OCI-LY7 (cell line): ENCODE measurements at regions not wholly inside any gene's neighbourhood (a gene's known extent, or its start where the extent isn't known, plus 50 kb on each side); places are given as distances from the start of the nearest gene placed in this dataset.

Experiments
- BruUV-seq: library from RNA; stranded (reverse); fragments of 400-500 nt; replicated peaks from 2 replicates; lab custom pipeline; 2021; lab: Mats Ljungman, UMichigan
- CTCF ChIA-PET: fragments of 300-600 bp; sonication (Branson Sonifier 250); formaldehyde crosslinking; loops from one replicate; lab custom pipeline; 2022; ENCODE audit warnings: antibody characterized with exemption; ENCODE audit not compliant: unreplicated experiment; lab: Charles Lee
- POLR2A ChIA-PET: fragments of 300-600 bp; sonication (Branson Sonifier 250); formaldehyde crosslinking; loops from one replicate; lab custom pipeline; 2022; ENCODE audit warnings: antibody characterized with exemption; lab: Charles Lee
- DNase-seq: peaks from one replicate; pipeline ENCODE4 v3.0.0-alpha.2; 2015; ENCODE audit warnings: low spot score
- H2AFZ ChIP-seq: fragments of 200-600 bp; sonication (generic), shearing (Covaris generic); 2 replicates; pipeline ENCODE4 v1.6.1; 2014; ENCODE audit warnings: mild to moderate bottlenecking, antibody characterized with exemption, low read length, moderate library complexity
- H3K27ac ChIP-seq: fragments of 200-600 bp; sonication (generic); 2 replicates; pipeline ENCODE4 v1.5.1; 2014; ENCODE audit warnings: mixed run types, low read depth, mild to moderate bottlenecking, moderate library complexity, low read length, inconsistent platforms; ENCODE audit not compliant: poor library complexity, severe bottlenecking
- H3K36me3 ChIP-seq: fragments of 200-600 bp; sonication (generic); 2 replicates; pipeline ENCODE4 v1.6.1; 2014; ENCODE audit warnings: mild to moderate bottlenecking, antibody characterized with exemption, low read length, moderate library complexity, mixed read lengths; ENCODE audit not compliant: insufficient read depth
- H3K4me1 ChIP-seq: fragments of 200-600 bp; sonication (generic); 2 replicates; pipeline ENCODE4 v1.5.1; 2014; ENCODE audit warnings: mild to moderate bottlenecking, low read length; ENCODE audit not compliant: insufficient read depth, poor library complexity, severe bottlenecking
- H3K4me2 ChIP-seq: fragments of 200-600 bp; sonication (generic); 2 replicates; pipeline ENCODE4 v1.6.1; 2014; ENCODE audit warnings: mild to moderate bottlenecking, low read length
- H3K4me3 ChIP-seq: fragments of 200-600 bp; sonication (generic); 2 replicates; pipeline ENCODE4 v1.5.1; 2014; ENCODE audit warnings: mild to moderate bottlenecking, low read depth, low read length; ENCODE audit not compliant: poor library complexity, severe bottlenecking
- H3K79me2 ChIP-seq: fragments of 200-600 bp; sonication (generic); 2 replicates; pipeline ENCODE4 v1.6.1; 2016; ENCODE audit warnings: low read depth, mild to moderate bottlenecking, low read length, moderate library complexity, mixed read lengths; ENCODE audit not compliant: insufficient read depth
- H3K9me2 ChIP-seq: fragments of 200-600 bp; sonication (generic); 2 replicates; pipeline ENCODE4 v1.6.1; 2016; ENCODE audit warnings: mild to moderate bottlenecking, low read length, mixed read lengths; ENCODE audit not compliant: insufficient read depth
- H3K9me3 ChIP-seq: fragments of 200-600 bp; sonication (generic); 2 replicates; pipeline ENCODE4 v1.6.1; 2014; ENCODE audit warnings: mild to moderate bottlenecking, mixed run types, low read length, mixed read lengths
- H4K20me1 ChIP-seq: fragments of 200-600 bp; sonication (generic); 2 replicates; pipeline ENCODE4 v1.6.1; 2014; ENCODE audit warnings: mild to moderate bottlenecking, antibody characterized with exemption, low read length, moderate library complexity, mixed read lengths; ENCODE audit not compliant: insufficient read depth
- EZH2phosphoT487 ChIP-seq: fragments of 200-600 bp; sonication (generic); IDR thresholded peaks from 2 replicates; pipeline ENCODE4 v1.6.1; 2018; ENCODE audit warnings: low read depth, borderline replicate concordance, mild to moderate bottlenecking, mixed run types, antibody characterized with exemption, low read length, moderate library complexity, mixed read lengths
- intact Hi-C: fragments of 100-400 bp; cut with micrococcal nuclease; formaldehyde crosslinking; loops from one replicate; pipeline ENCODE4 v1.10.0; 2022; ENCODE audit not compliant: unreplicated experiment
- TF ChIP-seq, protein P1 (sequence below): fragments of 200-600 bp; sonication (generic); conservative IDR thresholded peaks from 2 replicates; pipeline ENCODE4 v1.5.1; 2014; ENCODE audit warnings: mild to moderate bottlenecking, antibody characterized with exemption, low read length, moderate library complexity, mixed read lengths

DNA sequence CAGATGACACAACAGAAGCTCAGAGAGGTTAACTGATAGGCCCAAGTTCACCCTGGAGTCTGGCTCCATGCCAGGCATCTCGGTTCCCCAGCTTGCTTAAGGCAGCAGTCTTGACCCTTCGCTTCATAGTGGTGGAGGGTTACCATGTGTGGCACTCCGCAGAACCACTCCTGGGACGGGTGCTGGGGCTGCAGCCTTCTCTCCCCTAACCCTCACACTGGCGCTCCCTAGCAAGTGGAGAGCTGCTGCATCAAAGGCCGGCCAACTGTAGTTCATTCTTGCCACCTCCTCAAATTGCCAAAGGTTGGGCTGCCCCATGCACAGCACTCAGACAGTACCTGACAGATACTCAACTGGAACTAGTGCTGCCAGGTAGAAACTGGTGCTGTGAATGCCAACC, 70.2 kb upstream of the KCND3 start:
- ChIA-PET CTCF (no interaction called here), POLR2A (no interaction called here)
- no peak for DNase-seq
- Histone ChIP-seq H3K9me2 (no peaks in the 10 kb centered on the region), H2AFZ (no peak overlapping the region), H3K79me2 (no peaks in the 10 kb centered on the region), H3K4me3 (no peak overlapping the region), H4K20me1 (no peaks in the 10 kb centered on the region), H3K27ac (no peak overlapping the region), H3K9me3 (no peaks in the 10 kb centered on the region), H3K4me2 (peak overlapping the region; percentile 8), H3K4me1 (peaks cover 26% of the 10 kb centered on the region), H3K36me3 (no peaks in the 10 kb centered on the region)
- intact Hi-C loops, result no loop called here
- no peak for TF ChIP-seq EZH2phosphoT487
- TF ChIP-seq, protein P1, sequence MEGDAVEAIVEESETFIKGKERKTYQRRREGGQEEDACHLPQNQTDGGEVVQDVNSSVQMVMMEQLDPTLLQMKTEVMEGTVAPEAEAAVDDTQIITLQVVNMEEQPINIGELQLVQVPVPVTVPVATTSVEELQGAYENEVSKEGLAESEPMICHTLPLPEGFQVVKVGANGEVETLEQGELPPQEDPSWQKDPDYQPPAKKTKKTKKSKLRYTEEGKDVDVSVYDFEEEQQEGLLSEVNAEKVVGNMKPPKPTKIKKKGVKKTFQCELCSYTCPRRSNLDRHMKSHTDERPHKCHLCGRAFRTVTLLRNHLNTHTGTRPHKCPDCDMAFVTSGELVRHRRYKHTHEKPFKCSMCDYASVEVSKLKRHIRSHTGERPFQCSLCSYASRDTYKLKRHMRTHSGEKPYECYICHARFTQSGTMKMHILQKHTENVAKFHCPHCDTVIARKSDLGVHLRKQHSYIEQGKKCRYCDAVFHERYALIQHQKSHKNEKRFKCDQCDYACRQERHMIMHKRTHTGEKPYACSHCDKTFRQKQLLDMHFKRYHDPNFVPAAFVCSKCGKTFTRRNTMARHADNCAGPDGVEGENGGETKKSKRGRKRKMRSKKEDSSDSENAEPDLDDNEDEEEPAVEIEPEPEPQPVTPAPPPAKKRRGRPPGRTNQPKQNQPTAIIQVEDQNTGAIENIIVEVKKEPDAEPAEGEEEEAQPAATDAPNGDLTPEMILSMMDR, result no peak
- no TSS peak for BruUV-seq

DNA sequence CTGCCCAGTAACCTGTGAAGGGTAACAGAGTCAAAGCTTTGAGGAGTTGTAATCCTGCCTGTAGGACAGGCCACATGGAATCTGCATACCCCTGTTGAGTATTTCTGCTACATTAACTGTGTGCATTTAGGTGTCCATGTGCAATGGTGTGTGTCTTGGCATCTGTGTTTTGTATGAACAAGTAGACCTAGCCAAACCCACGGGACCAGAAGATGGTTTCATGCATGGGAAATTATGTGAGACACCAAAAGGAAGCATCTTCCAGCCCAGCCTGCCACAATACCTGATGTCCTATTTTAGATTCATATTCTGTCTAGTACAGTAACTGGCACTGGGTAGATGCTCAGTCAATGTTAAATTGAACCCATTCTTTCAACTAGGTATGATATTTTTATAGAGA, 70.8 kb upstream of the KCND3 start:
- H2AFZ ChIP-seq, result no peak overlapping the region
- no peaks in the 10 kb centered on the region for H3K36me3 ChIP-seq
- DNase-seq, result peak; percentile 56
- H3K9me2 ChIP-seq, result no peaks in the 10 kb centered on the region
- TF ChIP-seq, protein P1, result no peak
- TF ChIP-seq EZH2phosphoT487, result no peak
- H3K27ac ChIP-seq, result no peak overlapping the region
- H3K4me1 ChIP-seq, result peaks cover 30% of the 10 kb centered on the region
- H3K79me2 ChIP-seq, result no peaks in the 10 kb centered on the region
- no peaks in the 10 kb centered on the region for H3K9me3 ChIP-seq
- peak overlapping the region; percentile 8 for H3K4me2 ChIP-seq
- intact Hi-C loops, result no loop called here
- ChIA-PET CTCF (no interaction called here), POLR2A (interaction anchor here (0.6 kb wide), 1 partner anchor 13 kb away, joined by 4 read pairs; no protein-coding TSS in a partner anchor)
- no peaks in the 10 kb centered on the region for H4K20me1 ChIP-seq
- H3K4me3 ChIP-seq, result no peak overlapping the region
- no TSS peak for BruUV-seq

DNA sequence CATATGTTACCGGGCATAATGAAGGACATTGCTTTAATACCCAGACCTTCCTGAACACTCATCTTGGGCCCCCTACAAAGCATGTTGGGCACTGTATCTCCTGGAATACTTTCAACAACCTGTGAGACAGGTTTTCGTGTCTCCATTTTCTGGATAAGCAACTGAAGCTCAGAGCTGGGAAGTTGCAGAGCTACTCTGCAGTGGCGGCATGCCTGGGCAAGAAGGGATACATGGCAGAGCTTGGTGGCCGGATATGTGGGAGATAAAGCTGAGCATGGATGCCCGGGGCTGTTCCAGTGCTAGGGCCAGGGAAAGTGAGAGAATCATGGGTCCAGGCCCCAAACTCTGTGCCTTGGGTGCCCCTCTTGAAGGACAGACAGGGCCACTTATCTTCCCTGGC, 71.6 kb upstream of the KCND3 start:
- Histone ChIP-seq H3K4me1 (peaks cover 30% of the 10 kb centered on the region), H3K4me3 (no peak overlapping the region), H3K27ac (no peak overlapping the region), H3K36me3 (no peaks in the 10 kb centered on the region), H4K20me1 (no peaks in the 10 kb centered on the region), H2AFZ (no peak overlapping the region), H3K79me2 (no peaks in the 10 kb centered on the region), H3K4me2 (no peak overlapping the region; the same call in 1 of the 2 replicates), H3K9me3 (no peaks in the 10 kb centered on the region), H3K9me2 (no peaks in the 10 kb centered on the region)
- ChIA-PET POLR2A (interaction anchor here (0.6 to 0.9 kb wide), 2 partner anchors 9 to 12 kb away, joined by 4 to 5 read pairs; no protein-coding TSS in a partner anchor), CTCF (interaction anchor here (0.6 kb wide), 1 partner anchor 1698 kb away, joined by 4 read pairs; the partner anchor contains the start of gene PHTF1)
- no TSS peak for BruUV-seq
- no peak for TF ChIP-seq EZH2phosphoT487
- TF ChIP-seq, protein P1, result no peak
- intact Hi-C loops, result no loop called here
- no peak for DNase-seq
